Chondrocyte (in vitro differentiated cells): ENCODE measurements at regions not wholly inside any gene's neighbourhood (a gene's known extent, or its start where the extent isn't known, plus 50 kb on each side); places are given as distances from the start of the nearest gene placed in this dataset.

ENCODE experiments used
- DNase-seq: peaks from one replicate; pipeline ENCODE4 v3.0.0; 2021; ENCODE audit warnings: mixed read lengths, low spot score
- H3K27ac Mint-ChIP-seq: one replicate; pipeline ENCODE4 v1.8.0; 2021; ENCODE audit warnings: mild to moderate bottlenecking, moderate library complexity, mixed read lengths; ENCODE audit not compliant: unreplicated experiment
- H3K27me3 Mint-ChIP-seq: 2 replicates; pipeline ENCODE4 v1.8.0; 2021; ENCODE audit warnings: low read depth, mixed read lengths
- H3K36me3 Mint-ChIP-seq: 2 replicates; pipeline ENCODE4 v1.8.0; 2021; ENCODE audit warnings: low read depth, mixed read lengths
- H3K4me1 Mint-ChIP-seq: 2 replicates; pipeline ENCODE4 v1.8.0; 2021; ENCODE audit warnings: low read depth, mild to moderate bottlenecking, mixed read lengths
- H3K4me3 Mint-ChIP-seq: one replicate; pipeline ENCODE4 v1.8.0; 2021; ENCODE audit warnings: mild to moderate bottlenecking, moderate library complexity, mixed read lengths; ENCODE audit not compliant: unreplicated experiment
- H3K9me3 Mint-ChIP-seq: 2 replicates; pipeline ENCODE4 v1.8.0; 2021; ENCODE audit warnings: low read depth, mixed read lengths
- TF ChIP-seq, protein P1 (sequence below): fragments of 200-600 bp; sonication (generic); IDR thresholded peaks from 2 replicates; pipeline ENCODE4 v1.5.0; 2021; ENCODE audit warnings: antibody characterized with exemption, mild to moderate bottlenecking, moderate library complexity

- H3K36me3 Mint-ChIP-seq, result no peaks in the 10 kb centered on the region
- H3K27ac Mint-ChIP-seq, result no peak overlapping the region
- H3K4me3 Mint-ChIP-seq, result no peak overlapping the region
- H3K4me1 Mint-ChIP-seq, result peaks cover 48% of the 10 kb centered on the region
- DNase-seq, result no peak
- H3K27me3 Mint-ChIP-seq, result no peaks in the 10 kb centered on the region
- TF ChIP-seq, protein P1, sequence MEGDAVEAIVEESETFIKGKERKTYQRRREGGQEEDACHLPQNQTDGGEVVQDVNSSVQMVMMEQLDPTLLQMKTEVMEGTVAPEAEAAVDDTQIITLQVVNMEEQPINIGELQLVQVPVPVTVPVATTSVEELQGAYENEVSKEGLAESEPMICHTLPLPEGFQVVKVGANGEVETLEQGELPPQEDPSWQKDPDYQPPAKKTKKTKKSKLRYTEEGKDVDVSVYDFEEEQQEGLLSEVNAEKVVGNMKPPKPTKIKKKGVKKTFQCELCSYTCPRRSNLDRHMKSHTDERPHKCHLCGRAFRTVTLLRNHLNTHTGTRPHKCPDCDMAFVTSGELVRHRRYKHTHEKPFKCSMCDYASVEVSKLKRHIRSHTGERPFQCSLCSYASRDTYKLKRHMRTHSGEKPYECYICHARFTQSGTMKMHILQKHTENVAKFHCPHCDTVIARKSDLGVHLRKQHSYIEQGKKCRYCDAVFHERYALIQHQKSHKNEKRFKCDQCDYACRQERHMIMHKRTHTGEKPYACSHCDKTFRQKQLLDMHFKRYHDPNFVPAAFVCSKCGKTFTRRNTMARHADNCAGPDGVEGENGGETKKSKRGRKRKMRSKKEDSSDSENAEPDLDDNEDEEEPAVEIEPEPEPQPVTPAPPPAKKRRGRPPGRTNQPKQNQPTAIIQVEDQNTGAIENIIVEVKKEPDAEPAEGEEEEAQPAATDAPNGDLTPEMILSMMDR, result no peak
- no peaks in the 10 kb centered on the region for H3K9me3 Mint-ChIP-seq
Observed at GRCh38 chr2:215522237-215522636, 86.4 kb upstream of the FN1 start.

- no peak for DNase-seq
- Mint-ChIP-seq H3K4me1 (peaks cover 36% of the 10 kb centered on the region), H3K9me3 (no peaks in the 10 kb centered on the region), H3K4me3 (no peak overlapping the region), H3K27ac (no peak overlapping the region), H3K36me3 (no peaks in the 10 kb centered on the region), H3K27me3 (no peaks in the 10 kb centered on the region)
- TF ChIP-seq, protein P1, result no peak
Observed at GRCh38 chr2:215521031-215521430, 85.2 kb upstream of the FN1 start.

- Mint-ChIP-seq H3K27ac (no peak overlapping the region), H3K36me3 (no peaks in the 10 kb centered on the region), H3K4me3 (no peak overlapping the region), H3K27me3 (no peaks in the 10 kb centered on the region), H3K9me3 (no peaks in the 10 kb centered on the region), H3K4me1 (peaks cover 23% of the 10 kb centered on the region)
- DNase-seq, result no peak
- TF ChIP-seq, protein P1, result no peak
Observed at GRCh38 chr2:215517391-215517790, 81.5 kb upstream of the FN1 start.

GRCh38 chr2:215514516-215514915, 78.6 kb upstream of the FN1 start:
- TF ChIP-seq, protein P1, result no peak
- Mint-ChIP-seq H3K27me3 (no peaks in the 10 kb centered on the region), H3K36me3 (no peaks in the 10 kb centered on the region), H3K27ac (no peak overlapping the region), H3K4me1 (peaks cover 18% of the 10 kb centered on the region), H3K9me3 (no peaks in the 10 kb centered on the region), H3K4me3 (no peak overlapping the region)
- no peak for DNase-seq

GRCh38 chr2:215511454-215512346, 75.8 kb upstream of the FN1 start:
- no peaks in the 10 kb centered on the region for H3K9me3 Mint-ChIP-seq
- no peak for DNase-seq
- H3K27ac Mint-ChIP-seq, result peak overlapping the region; percentile 52
- no peaks in the 10 kb centered on the region for H3K27me3 Mint-ChIP-seq
- H3K4me1 Mint-ChIP-seq, result peaks cover 33% of the 10 kb centered on the region
- H3K4me3 Mint-ChIP-seq, result no peak overlapping the region
- TF ChIP-seq, protein P1, result no peak
- H3K36me3 Mint-ChIP-seq, result no peaks in the 10 kb centered on the region
